ENCODE measurements at regions not wholly inside any gene's neighbourhood (a gene's known extent, or its start where the extent isn't known, plus 50 kb on each side); places are given as distances from the start of the nearest gene placed in this dataset.

- no peak overlapping the region for H2AFZ ChIP-seq (ENCODE audit: low read depth, low read length, severe bottlenecking)
- no peaks in the 10 kb centered on the region for H3K9me3 ChIP-seq (ENCODE audit: insufficient read depth, low read length)
- no peaks in the 10 kb centered on the region for H4K20me1 ChIP-seq (ENCODE audit: low read depth, low read length)
- no peak for TF ChIP-seq CTCF (IDR thresholded peaks at IDR 0.05; ENCODE audit: insufficient read depth, low read length, poor library complexity, severe bottlenecking)
- no peaks in the 10 kb centered on the region for H3K36me3 ChIP-seq (ENCODE audit: low read length)
- H3K27me3 ChIP-seq (ENCODE audit: low read length), result no peaks in the 10 kb centered on the region
- H3F3A ChIP-seq (ENCODE audit: insufficient read depth), result no peaks in the 10 kb centered on the region
- no peaks in the 10 kb centered on the region for H3K9me2 ChIP-seq (replicated peaks; ENCODE audit: insufficient read depth, low read length)
- H3K4me2 ChIP-seq (ENCODE audit: low read depth, low read length, poor library complexity, severe bottlenecking), result no peak overlapping the region
- H3K4me3 ChIP-seq (ENCODE audit: insufficient read depth, low read length, poor library complexity, severe bottlenecking), result no peak overlapping the region
- no peak overlapping the region for H3K9ac ChIP-seq (ENCODE audit: low read length)
- H3K27ac ChIP-seq (ENCODE audit: low read depth, low read length), result no peak overlapping the region
- no peaks in the 10 kb centered on the region for H3K79me2 ChIP-seq (ENCODE audit: insufficient read depth, low read length)
Observed at GRCh38 chr13:77409412-77409811, 82.5 kb upstream of the MYCBP2 start.

GRCh38 chr13:77406644-77407440 is 79.9 kb upstream of the MYCBP2 start:
- H4K20me1 ChIP-seq (ENCODE audit: low read depth, low read length), result no peaks in the 10 kb centered on the region
- no peaks in the 10 kb centered on the region for H3K9me2 ChIP-seq (replicated peaks; ENCODE audit: insufficient read depth, low read length)
- H3K9me3 ChIP-seq (ENCODE audit: insufficient read depth, low read length), result no peaks in the 10 kb centered on the region
- no peak overlapping the region for H3K27ac ChIP-seq (ENCODE audit: low read depth, low read length)
- TF ChIP-seq CTCF (IDR thresholded peaks at IDR 0.05; ENCODE audit: insufficient read depth, low read length, poor library complexity, severe bottlenecking), result no peak
- TF ChIP-seq EZH2phosphoT487 (conservative IDR thresholded peaks at IDR 0.05; ENCODE audit: low read length), result no peak
- H3K9ac ChIP-seq (ENCODE audit: low read length), result no peak overlapping the region
- H3F3A ChIP-seq (ENCODE audit: insufficient read depth), result no peaks in the 10 kb centered on the region
- H3K4me3 ChIP-seq (ENCODE audit: insufficient read depth, low read length, poor library complexity, severe bottlenecking), result no peak overlapping the region
- no peaks in the 10 kb centered on the region for H3K27me3 ChIP-seq (ENCODE audit: low read length)
- H3K36me3 ChIP-seq (ENCODE audit: low read length), result no peaks in the 10 kb centered on the region
- H2AFZ ChIP-seq (ENCODE audit: low read depth, low read length, severe bottlenecking), result no peak overlapping the region
- no peaks in the 10 kb centered on the region for H3K79me2 ChIP-seq (ENCODE audit: insufficient read depth, low read length)
- H3K4me2 ChIP-seq (ENCODE audit: low read depth, low read length, poor library complexity, severe bottlenecking), result no peak overlapping the region

GRCh38 chr13:77398825-77399620 is 72.1 kb upstream of the MYCBP2 start:
- H4K20me1 ChIP-seq (ENCODE audit: low read depth, low read length), result no peaks in the 10 kb centered on the region
- no peaks in the 10 kb centered on the region for H3K27me3 ChIP-seq (ENCODE audit: low read length)
- H3K4me3 ChIP-seq (ENCODE audit: insufficient read depth, low read length, poor library complexity, severe bottlenecking), result no peak overlapping the region
- H3K9ac ChIP-seq (ENCODE audit: low read length), result no peak overlapping the region
- H3K79me2 ChIP-seq (ENCODE audit: insufficient read depth, low read length), result no peaks in the 10 kb centered on the region
- H3K9me3 ChIP-seq (ENCODE audit: insufficient read depth, low read length), result no peaks in the 10 kb centered on the region
- no peak overlapping the region for H2AFZ ChIP-seq (ENCODE audit: low read depth, low read length, severe bottlenecking)
- H3K36me3 ChIP-seq (ENCODE audit: low read length), result no peaks in the 10 kb centered on the region
- H3K4me2 ChIP-seq (ENCODE audit: low read depth, low read length, poor library complexity, severe bottlenecking), result no peak overlapping the region
- H3K9me2 ChIP-seq (replicated peaks; ENCODE audit: insufficient read depth, low read length), result no peaks in the 10 kb centered on the region
- no peak overlapping the region for H3K27ac ChIP-seq (ENCODE audit: low read depth, low read length)
- TF ChIP-seq CTCF (IDR thresholded peaks at IDR 0.05; ENCODE audit: insufficient read depth, low read length, poor library complexity, severe bottlenecking) (no peak), EZH2phosphoT487 (conservative IDR thresholded peaks at IDR 0.05; ENCODE audit: low read length) (no peak)
- H3F3A ChIP-seq (ENCODE audit: insufficient read depth), result no peaks in the 10 kb centered on the region
